HG03442 (cell line): ENCODE measurements at regions not wholly inside any gene's neighbourhood (a gene's known extent, or its start where the extent isn't known, plus 50 kb on each side); places are given as distances from the start of the nearest gene placed in this dataset.

Experiments used
- ATAC-seq: cut with Tn5 transposase; IDR thresholded peaks from one replicate; pipeline ENCODE4 v1.9.1; 2021; ENCODE audit warnings: mild to moderate bottlenecking, moderate library complexity; ENCODE audit not compliant: unreplicated experiment

DNA sequence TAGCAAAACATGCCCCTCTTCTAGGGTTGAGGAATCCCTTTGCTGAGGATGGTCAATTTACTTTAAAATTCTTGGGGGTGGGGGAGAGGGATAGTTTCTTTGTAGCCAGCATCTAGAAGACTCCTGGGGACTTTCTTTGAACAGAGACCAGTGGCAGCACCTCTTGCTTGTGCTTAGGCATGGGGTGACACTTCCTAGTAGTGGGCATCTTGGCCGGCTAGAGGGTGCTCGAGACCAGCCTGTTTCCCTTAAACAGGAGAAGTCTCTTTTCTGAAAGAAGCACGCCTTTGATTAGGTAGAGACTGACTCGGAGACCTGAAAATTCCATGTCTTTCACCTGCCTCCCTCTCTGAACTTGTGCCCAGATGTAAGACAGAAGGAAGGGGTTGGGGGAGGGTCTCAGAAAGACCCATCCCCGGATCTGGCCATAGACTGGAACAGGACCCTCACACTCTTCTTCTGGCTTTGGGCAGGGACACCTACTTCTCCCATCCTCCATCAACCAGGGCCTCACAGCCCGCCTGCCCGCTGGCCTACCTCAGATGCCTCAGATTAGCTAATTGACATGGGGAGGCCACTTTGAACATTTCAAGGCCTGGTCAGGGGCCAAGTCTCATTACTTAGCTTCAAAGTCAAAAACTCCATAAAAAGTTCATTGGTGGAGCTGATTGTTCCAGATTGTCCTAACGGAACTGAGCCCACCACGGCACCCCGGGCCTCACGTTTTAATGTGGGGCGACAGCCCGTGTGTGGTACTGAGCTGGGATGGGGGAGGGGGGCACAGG is 172.2 kb downstream of the CDC5L start:
- no peak for ATAC-seq

DNA sequence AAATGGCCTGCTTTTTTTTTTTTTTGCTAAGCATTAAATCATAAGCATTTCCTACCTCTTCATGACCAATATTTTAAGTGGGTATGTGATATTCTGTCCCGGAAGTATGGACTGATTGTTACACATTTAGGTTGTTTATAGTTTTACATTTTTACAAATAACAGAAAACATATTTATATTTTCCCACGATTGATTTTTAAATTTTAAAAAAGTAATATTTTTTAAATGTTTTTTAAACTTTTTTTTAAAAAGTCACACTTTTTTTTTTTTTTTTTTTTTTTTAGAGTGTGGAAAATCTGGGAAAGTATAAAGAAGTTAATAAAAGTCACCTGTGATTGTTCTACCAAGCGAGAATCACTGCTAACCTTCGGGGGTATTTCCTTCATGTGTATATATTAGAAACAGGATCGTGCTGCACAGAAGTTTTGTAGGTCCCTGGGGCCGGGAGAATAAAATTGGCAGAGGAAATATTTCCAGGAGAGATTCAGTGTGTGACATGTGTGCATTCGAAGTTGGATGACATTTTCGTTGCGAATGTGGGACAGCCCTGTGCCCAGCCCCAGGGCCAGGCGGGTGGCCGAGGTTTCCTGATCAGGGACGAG is 173.1 kb downstream of the CDC5L start:
- ATAC-seq = no peak

DNA sequence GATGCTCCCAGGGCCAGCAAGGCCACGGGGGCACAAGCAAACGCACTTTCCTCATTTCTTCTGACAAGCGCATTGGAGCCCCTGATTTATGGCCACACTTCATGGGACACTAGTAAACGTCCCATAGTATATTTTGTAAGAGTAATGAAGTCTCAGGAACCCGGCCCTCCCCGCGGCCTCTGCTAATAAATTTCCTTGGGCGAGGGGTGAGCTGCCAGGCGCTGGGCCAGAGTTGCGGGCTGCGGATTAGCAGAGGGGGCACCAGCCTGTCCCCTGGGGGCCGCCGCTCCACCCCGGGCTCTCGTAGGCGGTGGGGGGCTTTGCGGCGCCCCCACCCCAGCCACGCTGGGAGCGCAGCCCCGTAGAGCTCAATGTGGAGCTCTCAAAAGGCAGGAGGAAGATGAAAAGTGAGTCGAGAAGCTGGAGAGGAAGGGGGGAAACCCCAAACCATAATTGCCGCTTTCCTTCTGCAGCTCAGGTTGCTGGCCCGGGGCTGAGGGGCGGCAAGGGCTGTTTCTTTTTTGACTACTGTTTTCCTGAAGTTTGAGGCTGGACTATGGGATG is 173.6 kb downstream of the CDC5L start:
- no peak for ATAC-seq

DNA sequence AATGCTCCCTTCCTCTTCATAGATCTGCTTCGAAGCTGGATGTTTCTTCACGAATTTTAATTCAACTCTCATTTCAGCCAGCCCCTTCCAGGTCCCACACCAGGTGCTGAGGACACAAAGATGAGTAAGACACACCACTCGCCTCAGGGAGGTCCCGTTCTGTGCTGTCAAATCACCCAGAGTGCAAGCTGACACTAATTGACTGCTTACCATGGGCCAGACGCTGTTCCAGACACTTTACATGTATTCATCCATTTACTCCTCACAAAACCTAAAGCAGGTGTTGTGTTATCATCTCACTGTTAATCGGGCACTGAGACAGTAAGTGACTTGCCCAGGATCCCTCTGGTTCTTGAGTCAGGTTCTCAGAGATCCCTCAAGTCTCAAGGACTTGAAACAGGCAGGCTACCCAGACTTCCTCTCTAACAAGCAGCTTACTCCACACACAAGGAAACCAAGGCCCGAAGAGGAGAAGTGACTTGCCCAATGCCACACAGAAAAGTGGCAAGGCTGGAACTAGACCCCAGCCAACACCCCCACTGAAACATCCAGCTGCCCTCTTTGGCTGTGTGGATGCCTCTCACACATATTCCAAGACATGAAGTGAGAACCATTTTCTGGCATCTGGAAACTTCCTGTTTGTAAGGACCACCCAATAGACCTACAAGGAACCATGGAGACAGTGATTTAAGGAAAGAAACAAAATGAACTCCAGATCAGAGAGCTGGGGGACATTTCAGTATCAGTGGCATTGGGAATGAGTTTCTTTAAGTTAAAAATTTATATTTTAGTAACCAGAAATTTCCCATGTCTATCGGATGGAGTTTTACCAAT is 174.5 kb downstream of the CDC5L start:
- no peak for ATAC-seq

DNA sequence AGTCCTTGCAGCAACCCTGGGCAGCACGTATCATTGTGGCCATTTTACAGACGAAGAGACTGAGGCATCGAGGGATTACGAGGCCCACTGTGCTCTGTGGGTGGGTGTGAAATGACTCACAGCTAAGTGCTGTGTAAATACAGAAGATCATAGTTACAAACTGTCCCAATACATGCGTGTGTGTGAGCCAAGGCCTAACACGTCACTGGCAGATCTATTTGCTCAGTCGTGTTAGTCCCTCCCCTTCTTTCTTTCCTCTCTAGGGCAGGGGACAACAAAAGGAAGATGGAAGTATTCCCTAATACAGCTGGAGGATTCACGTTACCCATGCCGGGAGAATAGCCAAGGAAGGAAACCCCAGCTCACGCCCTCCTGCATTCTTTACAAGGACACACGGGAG is 175.9 kb downstream of the CDC5L start:
- ATAC-seq = no peak

DNA sequence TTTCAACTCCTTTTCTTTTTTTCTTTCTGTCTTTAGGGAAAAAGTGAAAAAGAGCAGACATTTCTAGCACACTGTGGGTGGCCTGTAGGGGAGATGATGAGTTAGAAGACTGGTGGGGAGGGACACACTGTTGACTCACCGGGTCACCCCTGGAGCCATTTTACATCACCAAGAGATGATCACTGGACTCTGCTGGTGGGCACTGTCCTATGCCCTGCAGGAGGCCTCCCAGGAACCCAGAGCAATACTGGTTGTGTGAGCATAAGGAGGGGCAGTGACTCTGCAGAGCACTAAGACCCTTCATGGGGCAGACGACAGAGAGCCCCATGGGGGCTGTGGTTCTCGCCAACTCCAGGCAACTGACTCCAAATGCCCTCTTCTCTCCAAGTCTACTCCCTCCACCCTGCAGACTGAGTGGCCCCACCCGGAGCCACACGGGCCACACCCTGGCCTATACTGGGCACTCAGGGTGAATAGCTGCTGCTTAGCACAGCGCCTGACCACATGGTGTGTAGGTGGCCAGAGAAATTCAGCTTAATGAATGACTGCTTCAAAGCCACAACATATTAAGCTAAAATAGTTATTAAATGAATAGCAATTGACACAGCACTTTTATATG is 177.5 kb downstream of the CDC5L start:
- ATAC-seq = no peak

DNA sequence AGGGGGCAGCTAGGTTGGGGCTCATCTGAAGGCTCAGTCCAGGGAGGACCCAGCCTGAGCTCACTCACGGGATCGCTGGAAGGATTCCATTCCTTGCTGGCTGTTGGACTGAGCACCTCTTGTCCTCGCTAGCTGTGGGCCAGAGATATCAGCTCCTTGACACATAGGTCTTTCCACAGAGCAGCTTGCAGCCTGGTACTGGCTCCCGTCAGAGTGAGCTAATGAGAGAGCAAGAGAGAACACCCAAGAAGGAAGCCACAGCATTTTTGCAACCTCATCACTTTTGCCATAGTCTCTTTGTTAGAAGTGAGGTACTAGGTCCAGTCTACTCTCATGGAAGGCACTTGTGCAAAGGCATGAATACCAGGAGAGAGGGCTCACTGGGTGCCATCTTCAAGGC is 179.9 kb downstream of the CDC5L start:
- ATAC-seq = no peak

DNA sequence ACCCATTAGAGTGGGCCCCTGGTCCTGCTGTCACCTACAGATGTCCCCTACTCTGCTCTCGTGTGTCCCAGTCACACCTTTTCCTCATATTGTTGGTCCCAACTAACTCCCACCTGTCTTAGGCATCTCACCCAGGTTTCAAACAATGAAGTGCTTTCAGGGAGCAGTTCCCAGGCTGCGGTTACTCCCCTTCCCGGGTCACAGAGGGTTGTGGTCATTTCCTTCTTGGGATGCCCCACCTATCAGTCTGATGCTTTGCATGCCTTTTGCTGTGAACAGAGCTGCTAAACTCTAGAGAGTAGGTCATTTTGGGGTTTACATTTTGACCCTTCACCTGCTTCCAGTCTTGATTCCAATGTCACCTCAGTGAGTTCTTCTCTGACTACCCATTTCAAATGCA is 181.6 kb downstream of the CDC5L start:
- ATAC-seq = no peak

DNA sequence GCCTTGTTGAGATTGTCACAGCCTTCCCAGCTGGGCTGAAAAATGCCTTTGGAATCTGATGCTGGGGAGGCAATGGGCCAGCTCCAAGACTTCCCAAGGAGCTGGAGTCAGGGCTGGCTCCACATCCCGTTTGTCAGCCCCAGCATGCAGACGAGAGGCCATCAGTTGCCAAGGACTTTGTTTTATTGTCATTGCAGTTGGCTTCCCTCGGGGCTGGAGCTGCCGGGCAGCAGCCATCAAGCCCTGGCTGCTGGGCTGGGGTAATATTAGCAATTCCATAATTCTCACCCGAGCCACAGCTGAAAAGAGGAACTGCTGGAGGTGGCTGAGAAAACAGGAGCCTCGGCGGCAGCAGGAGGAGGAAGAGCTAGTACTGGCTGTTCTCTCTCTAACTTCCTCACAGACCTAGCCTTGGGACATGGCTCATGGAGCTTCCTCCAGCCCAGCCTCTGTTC is 182.5 kb downstream of the CDC5L start:
- no peak for ATAC-seq

DNA sequence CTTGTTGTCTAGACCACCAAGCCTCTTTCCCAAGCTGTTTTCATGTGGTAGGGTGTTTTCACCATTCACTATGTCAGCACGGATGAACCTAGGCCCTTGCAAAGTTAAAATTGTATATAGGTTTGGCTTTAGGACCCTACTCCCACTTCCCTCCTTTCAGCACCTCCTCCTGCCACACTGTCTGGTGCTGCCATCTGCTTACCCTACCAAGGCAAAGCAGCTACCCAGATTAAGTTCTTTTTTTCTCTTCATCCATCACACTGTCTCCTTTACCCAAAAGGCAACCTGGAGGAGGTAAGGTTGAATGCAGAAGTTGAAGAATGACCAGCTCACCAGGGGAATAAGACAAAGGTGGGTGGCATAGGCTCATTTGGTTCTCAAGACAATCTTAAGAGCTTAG is 184.0 kb downstream of the CDC5L start:
- no peak for ATAC-seq

DNA sequence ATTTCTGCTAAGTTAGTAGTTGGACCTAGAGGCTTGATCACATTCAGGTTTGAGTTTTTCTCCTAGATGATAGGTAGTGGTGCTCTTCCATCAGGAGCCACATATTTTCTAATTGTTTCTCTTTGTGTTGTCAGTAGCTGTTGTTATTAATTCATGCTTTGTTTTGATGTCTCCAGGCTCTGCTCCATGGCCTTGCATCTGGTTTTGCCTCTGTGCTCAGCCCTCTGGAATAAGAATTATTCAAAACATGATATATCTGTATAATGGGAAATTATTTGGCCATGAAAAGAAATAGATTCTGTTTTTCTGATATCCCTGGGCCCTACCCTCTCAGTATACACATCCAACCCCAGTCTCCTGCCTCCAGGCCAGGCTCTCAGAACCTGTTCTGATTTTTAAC is 184.8 kb downstream of the CDC5L start:
- no peak for ATAC-seq

DNA sequence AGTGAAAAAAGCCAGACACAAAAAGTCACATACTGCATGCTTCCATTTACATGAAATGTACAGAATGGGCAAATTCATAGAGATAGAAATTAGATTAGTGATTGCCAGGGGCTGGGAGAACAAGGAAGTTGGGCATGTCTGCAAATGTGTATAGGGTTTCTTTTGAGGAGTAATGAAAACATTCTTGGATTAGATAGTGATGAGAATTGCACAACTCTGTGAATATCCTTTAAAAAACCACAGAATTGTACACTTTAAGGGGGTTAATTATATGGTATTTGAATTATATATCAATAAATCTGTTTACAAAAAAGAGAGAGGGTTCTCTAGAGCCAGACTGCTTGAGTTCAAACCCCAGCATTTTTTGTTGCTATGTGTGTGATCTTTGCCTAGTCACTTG is 188.1 kb downstream of the CDC5L start:
- ATAC-seq = no peak

DNA sequence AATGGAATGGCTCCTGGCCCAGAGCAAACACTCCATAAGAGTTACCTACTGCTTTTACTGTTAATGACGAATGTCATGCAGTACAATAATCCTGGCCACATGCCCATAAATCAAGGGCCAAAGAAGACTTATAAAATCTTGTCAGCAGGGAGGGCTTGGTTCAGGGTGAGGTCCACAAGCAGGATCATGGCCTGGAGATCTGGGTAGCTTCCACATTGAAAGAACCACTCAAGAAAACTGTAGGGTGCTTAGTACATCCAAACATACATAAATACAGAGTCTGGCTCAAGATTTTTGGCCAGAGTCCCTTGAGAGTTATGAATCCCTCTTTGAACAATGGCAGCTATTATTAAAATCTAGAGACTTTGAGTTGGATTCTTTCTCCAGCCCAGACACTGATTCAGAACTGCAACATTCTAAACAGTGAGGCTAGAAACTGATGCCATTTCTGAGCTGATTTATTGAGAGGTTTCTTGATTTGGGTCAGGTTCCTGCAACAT is 188.7 kb downstream of the CDC5L start:
- ATAC-seq = no peak

DNA sequence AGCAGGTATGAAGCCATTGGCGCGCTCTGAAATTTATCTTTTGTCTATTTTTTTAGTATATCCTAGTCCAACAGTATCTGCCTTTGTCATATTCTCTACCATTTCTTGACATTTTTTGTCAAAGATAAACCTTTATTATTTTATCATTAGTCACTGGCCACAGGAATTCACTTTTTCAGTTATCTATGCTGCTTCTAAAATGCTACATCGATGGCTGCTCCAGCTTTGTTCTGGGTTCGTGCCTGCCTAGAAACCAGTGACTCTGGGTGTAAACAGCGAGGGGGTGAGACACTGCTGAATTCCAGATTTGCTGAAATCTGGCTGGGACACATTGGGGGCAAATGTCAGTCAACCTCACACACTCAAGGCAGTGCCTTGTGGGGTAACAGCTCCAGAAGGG is 193.4 kb downstream of the CDC5L start:
- ATAC-seq = no peak

DNA sequence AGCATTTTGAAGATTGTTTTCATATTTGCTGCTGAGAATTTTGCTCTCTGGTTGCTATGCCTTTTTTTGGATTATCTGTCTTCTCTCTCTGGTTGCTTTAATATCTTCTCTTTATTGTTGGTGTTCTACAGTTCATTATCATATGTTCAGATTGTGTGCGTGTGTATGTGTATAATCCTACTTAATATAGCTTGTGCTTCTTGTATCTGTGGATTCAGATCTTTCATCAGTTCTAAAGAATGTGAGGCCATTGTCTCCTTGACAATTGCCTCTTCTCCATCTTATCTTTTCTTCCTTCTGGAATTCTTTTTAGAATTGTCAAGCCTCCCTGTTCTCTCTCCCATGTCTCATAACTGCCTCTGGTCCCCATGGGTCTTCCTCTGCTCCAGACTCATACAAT is 195.4 kb downstream of the CDC5L start:
- ATAC-seq = no peak

DNA sequence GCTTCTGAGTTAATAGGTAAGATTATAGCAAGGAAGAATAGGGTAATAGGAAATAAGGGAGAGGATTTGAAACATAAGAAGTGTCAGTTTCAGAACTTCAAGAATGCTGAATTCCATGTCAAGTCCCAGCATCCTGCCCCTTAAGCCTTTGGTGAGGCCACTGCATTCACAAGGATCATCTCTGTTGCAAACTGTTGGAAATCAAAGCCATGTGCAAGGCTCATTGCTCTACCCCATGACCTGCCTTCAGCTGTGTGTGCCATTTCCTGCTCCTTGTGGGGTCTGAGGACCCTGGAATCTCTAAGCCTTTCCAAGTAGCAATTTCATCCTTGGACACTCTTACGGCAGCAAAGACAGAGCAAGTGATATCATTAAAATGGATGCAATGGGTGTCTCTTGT is 203.0 kb downstream of the CDC5L start:
- ATAC-seq = no peak

DNA sequence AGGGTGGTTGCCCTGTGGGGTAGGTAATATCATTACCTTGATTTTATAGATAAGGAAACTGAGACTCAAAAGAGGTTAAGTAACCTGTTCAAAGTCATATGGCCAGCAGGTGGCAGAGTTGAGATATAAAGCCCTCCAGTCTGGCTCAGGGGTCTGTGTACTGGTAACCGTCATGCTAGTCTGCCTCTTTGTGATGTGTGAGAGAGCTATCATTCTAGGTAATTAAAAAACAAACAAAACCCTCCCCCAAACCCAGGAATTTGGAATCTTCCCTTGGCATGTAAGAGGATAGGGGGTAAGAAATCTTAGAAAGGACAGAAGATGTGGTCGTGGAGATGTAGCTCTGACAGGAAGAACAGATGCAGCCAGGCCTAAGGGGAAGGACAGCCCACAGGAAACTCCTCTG is 206.0 kb downstream of the CDC5L start:
- ATAC-seq = no peak

DNA sequence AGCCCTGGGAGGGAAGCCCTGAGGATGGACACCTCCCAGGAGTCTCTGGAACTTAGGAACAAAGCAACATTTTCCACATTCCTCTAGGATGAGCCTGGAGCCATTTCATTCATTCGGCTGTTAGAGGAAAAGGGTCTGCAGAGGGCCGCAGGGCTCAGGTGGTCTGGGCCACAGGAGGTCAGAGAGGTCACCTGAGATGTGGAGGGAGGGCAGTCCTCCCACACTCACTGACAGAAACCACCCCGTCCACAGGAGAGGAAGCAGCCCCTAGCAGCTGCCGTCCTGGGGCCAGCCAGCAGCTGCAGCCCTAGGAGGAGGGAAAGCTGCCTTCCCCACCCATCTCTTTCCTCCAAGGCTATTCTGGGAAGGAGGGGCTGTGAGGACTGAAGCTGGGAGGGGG is 207.0 kb downstream of the CDC5L start:
- no peak for ATAC-seq

DNA sequence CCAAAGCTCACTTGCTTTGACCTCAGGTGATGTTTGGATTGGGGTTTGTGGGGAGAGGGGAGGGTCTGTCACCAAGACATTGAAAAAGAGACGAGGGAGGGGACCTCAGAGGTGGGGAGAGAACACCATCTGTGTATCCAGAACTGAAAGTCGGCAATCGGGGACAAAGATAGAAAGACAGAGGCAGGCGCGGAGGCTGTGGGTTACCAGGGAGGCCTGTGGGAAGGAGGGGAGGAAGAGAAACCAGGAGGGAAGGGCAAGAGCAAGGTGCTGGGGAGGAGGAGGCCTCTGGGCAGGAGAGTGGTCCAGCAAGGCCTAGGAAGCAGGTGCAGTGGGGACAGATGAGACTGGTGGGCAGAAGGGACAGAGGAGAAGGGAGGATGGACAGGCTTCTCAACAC is 211.2 kb downstream of the CDC5L start:
- ATAC-seq = no peak

DNA sequence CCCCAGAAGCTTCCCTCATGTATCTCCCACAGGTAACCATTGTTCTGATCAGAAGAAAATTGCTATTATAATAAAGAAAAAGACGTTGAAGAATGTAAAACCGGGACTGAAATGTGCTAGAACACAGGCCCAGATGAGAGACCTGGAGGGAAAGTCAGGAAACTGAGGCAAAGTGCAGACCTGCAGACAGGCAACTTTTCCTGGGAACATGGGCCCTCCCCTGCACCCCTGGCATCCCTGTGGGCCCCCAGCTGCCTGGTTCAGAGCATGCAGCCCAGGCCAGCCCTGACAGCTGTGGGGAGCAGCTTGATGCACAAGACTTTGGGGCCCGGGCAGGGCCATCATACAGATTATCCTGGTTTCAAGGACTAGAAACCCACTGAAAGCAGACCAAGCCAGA is 212.2 kb downstream of the CDC5L start:
- no peak for ATAC-seq
